ENCODE measurements at regions not wholly inside any gene's neighbourhood (a gene's known extent, or its start where the extent isn't known, plus 50 kb on each side); places are given as distances from the start of the nearest gene placed in this dataset.

GRCh38 chr1:181430015-181430885 lies 53.1 kb upstream of the CACNA1E start:
- DNase-seq (ENCODE audit: low read depth), result no peak
